GM18502 (cell line): ENCODE measurements at regions not wholly inside any gene's neighbourhood (a gene's known extent, or its start where the extent isn't known, plus 50 kb on each side); places are given as distances from the start of the nearest gene placed in this dataset.

Experiments
- ATAC-seq: cut with Tn5 transposase; IDR thresholded peaks from one replicate; pipeline ENCODE4 v1.9.1; 2021; ENCODE audit warnings: mild to moderate bottlenecking; ENCODE audit not compliant: unreplicated experiment, poor library complexity

GRCh38 chr11:116182356-116182966 lies 590.3 kb downstream of the BUD13 start:
- no peak for ATAC-seq

- no peak for ATAC-seq
These were observed 591.8 kb downstream of the BUD13 start for GRCh38 chr11:116180806-116181600.

- ATAC-seq, result no peak
These were observed 593.4 kb downstream of the BUD13 start for GRCh38 chr11:116179401-116179800.

- ATAC-seq, result no peak
These were observed 595.1 kb downstream of the BUD13 start for GRCh38 chr11:116177521-116178210.

- ATAC-seq, result no peak
These were observed 596.2 kb downstream of the BUD13 start for GRCh38 chr11:116176484-116177005.

- no peak for ATAC-seq
These were observed 597.1 kb downstream of the BUD13 start for GRCh38 chr11:116175707-116176106.

GRCh38 chr11:116173941-116174911 lies 598.6 kb downstream of the BUD13 start:
- no peak for ATAC-seq

GRCh38 chr11:116173506-116173905 lies 599.3 kb downstream of the BUD13 start:
- ATAC-seq, result no peak

GRCh38 chr11:116172851-116173250 lies 599.9 kb downstream of the BUD13 start:
- no peak for ATAC-seq

GRCh38 chr11:116172156-116172555 lies 600.6 kb downstream of the BUD13 start:
- ATAC-seq, result no peak

- no peak for ATAC-seq
These were observed 601.3 kb downstream of the BUD13 start for GRCh38 chr11:116171271-116172140.

- ATAC-seq, result no peak
These were observed 602.2 kb downstream of the BUD13 start for GRCh38 chr11:116170526-116171120.

GRCh38 chr11:116169776-116170175 lies 603.0 kb downstream of the BUD13 start:
- no peak for ATAC-seq

- ATAC-seq, result no peak
These were observed 604.4 kb downstream of the BUD13 start for GRCh38 chr11:116168459-116168787.

- no peak for ATAC-seq
These were observed 604.9 kb downstream of the BUD13 start for GRCh38 chr11:116167706-116168458.

GRCh38 chr11:116166573-116167465 lies 606.0 kb downstream of the BUD13 start:
- no peak for ATAC-seq

GRCh38 chr11:116164843-116165242 lies 607.9 kb downstream of the BUD13 start:
- ATAC-seq, result no peak
